Neural progenitor cell (in vitro differentiated cells): ENCODE measurements at regions not wholly inside any gene's neighbourhood (a gene's known extent, or its start where the extent isn't known, plus 50 kb on each side); places are given as distances from the start of the nearest gene placed in this dataset.

ENCODE experiments used
- CTCF ChIP-seq: fragments of 200-600 bp; sonication (generic); IDR thresholded peaks from 2 replicates; pipeline ENCODE4 v1.5.1; 2017; ENCODE audit warnings: antibody characterized with exemption, mild to moderate bottlenecking
- EZH2 ChIP-seq: fragments of 200-600 bp; sonication (generic); IDR thresholded peaks from 2 replicates; pipeline ENCODE4 v1.6.1; 2017; ENCODE audit warnings: antibody characterized with exemption, mild to moderate bottlenecking, moderate library complexity

- no peak for TF ChIP-seq CTCF
- no peak for TF ChIP-seq EZH2
These were observed 1224.3 kb upstream of the TENM3 start for GRCh38 chr4:181018913-181019312.
